Esophagus muscularis mucosa (tissue), 4 donors: ENCODE measurements at regions not wholly inside any gene's neighbourhood (a gene's known extent, or its start where the extent isn't known, plus 50 kb on each side); places are given as distances from the start of the nearest gene placed in this dataset.

Source experiments
- DNase-seq: peaks from one replicate; pipeline ENCODE4 v3.0.0-alpha.2; 2017; ENCODE audit errors: extremely low spot score
- H3K27ac ChIP-seq, 4 donors: fragments of 200-600 bp; sonication (generic); replicated peaks in 1 of 4; 1 replicate in 3 of 4; 2 replicates in 1 of 4; pipeline ENCODE4 v1.5.1; 2016 to 2019; ENCODE audit warnings: mild to moderate bottlenecking in 1 of 4
- H3K27me3 ChIP-seq, 4 donors: fragments of 200-600 bp; sonication (generic); one replicate each; pipeline versions ENCODE4 v1.5.1 to v1.6.0; 2016 to 2019
- H3K36me3 ChIP-seq, 4 donors: fragments of 200-600 bp; sonication (generic); one replicate each; pipeline ENCODE4 v1.5.1; 2016 to 2019
- H3K4me1 ChIP-seq, 4 donors: fragments of 200-600 bp; sonication (generic); one replicate each; pipeline ENCODE4 v1.5.1; 2016 to 2019
- H3K4me3 ChIP-seq, 4 donors: fragments of 200-600 bp; sonication (generic); 1 replicate in 2 of 4; 2 replicates in 2 of 4; pipeline ENCODE4 v1.5.1; 2016 to 2019; ENCODE audit warnings: mild to moderate bottlenecking in 4 of 4, moderate library complexity in 1 of 4
- H3K9me3 ChIP-seq, 4 donors: fragments of 200-600 bp; sonication (generic); 1 replicate in 3 of 4; 2 replicates in 1 of 4; pipeline ENCODE4 v1.5.1; 2016 to 2019
- EP300 ChIP-seq: sonication (generic); formaldehyde crosslinking; IDR thresholded peaks from one replicate; pipeline ENCODE4 v1.6.1; 2017; ENCODE audit warnings: antibody characterized with exemption
- POLR2A ChIP-seq: fragments of 450-650 bp; IDR thresholded peaks from one replicate; pipeline ENCODE4 v1.6.1; 2017; ENCODE audit warnings: antibody characterized with exemption, moderate library complexity, mild to moderate bottlenecking, low read depth
- POLR2AphosphoS5 ChIP-seq, 2 donors: sonication (generic); formaldehyde crosslinking; IDR thresholded peaks; one replicate each; pipeline ENCODE4 v1.6.1; 2017; ENCODE audit warnings: antibody characterized with exemption in 2 of 2
- WGBS: methylation state at CpG from one replicate; pipeline ENCODE4 v1.1.5; 2018; 5-methylcytosine and 5-hydroxymethylcytosine counted together
- intact Hi-C: fragments of 100-400 bp; cut with DNase I; formaldehyde crosslinking; loops from one replicate; pipeline ENCODE4 v1.15.1; 2023
- TF ChIP-seq, protein P1 (sequence below), 3 experiments: fragments of 200-600 bp in 2 of 3; fragments of 450-650 bp in 1 of 3; sonication (generic) in 2 of 3; IDR thresholded peaks; one replicate each; pipeline ENCODE4 v1.5.1; 2017 to 2019; ENCODE audit warnings: antibody characterized with exemption in 3 of 3, mild to moderate bottlenecking in 2 of 3, moderate library complexity in 1 of 3

DNA sequence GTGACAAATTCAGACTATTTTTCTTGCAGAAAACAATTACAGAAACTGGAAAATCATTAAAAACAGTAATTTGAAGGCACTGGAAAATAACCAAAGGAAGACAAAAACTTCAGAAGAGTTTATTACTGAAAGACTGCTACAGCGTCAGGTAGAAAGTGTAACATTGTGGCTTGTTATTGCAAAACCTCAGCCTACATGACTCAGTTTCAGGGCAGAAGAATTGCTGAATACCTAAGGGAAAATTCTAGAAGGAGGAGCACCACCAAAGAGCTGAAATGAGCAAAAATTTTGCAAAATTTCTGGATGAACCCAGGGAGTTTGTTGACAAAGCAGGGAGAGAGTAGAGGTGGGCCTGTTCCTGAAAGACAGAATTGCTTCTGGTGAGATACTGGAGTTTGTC, 219.6 kb downstream of the C3orf38 start:
- intact Hi-C loops: no loop called here
- Histone ChIP-seq H3K27me3 (no peaks in the 10 kb centered on the region), H3K9me3 (peaks cover 0 to 4% (median 0%) of the 10 kb centered on the region in 4 donors), H3K27ac (no peak overlapping the region), H3K36me3 (no peaks in the 10 kb centered on the region), H3K4me3 (no peak overlapping the region), H3K4me1 (no peaks in the 10 kb centered on the region)
- WGBS: 85% methylated on average over 1 of the region's 1 CpG
- no peak for DNase-seq
- TF ChIP-seq POLR2AphosphoS5 (IDR thresholded peaks at IDR 0.05): no peak
- no peak for TF ChIP-seq EP300
- TF ChIP-seq POLR2A: no peak
- TF ChIP-seq, protein P1, sequence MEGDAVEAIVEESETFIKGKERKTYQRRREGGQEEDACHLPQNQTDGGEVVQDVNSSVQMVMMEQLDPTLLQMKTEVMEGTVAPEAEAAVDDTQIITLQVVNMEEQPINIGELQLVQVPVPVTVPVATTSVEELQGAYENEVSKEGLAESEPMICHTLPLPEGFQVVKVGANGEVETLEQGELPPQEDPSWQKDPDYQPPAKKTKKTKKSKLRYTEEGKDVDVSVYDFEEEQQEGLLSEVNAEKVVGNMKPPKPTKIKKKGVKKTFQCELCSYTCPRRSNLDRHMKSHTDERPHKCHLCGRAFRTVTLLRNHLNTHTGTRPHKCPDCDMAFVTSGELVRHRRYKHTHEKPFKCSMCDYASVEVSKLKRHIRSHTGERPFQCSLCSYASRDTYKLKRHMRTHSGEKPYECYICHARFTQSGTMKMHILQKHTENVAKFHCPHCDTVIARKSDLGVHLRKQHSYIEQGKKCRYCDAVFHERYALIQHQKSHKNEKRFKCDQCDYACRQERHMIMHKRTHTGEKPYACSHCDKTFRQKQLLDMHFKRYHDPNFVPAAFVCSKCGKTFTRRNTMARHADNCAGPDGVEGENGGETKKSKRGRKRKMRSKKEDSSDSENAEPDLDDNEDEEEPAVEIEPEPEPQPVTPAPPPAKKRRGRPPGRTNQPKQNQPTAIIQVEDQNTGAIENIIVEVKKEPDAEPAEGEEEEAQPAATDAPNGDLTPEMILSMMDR (IDR thresholded peaks at IDR 0.05): no peak

DNA sequence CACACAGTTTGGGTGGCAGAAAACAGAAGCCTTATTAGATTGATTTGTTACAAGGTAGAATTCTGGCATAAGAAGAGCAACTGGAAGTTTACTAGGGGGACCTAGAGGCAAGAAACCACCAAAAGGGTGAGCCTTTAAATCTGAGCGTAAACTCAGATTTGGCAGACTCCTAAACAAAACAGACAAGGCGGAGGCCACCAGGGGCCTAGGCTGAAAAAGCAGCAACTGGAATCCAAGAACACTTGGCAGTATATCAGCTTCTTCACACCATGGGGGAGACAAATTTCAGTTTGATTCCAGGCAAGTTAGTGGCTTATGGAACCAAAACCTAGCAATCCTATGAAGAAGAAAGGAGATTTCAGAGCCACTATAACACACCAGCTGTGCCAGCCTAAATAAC, 220.0 kb downstream of the C3orf38 start:
- TF ChIP-seq POLR2A (no peak), POLR2AphosphoS5 (IDR thresholded peaks at IDR 0.05) (no peak), EP300 (no peak)
- TF ChIP-seq, protein P1 (IDR thresholded peaks at IDR 0.05): no peak
- WGBS: 77% methylated on average over 2 of the region's 2 CpGs
- no peaks in the 10 kb centered on the region for H3K36me3 ChIP-seq
- H3K9me3 ChIP-seq: peaks cover 0 to 4% (median 0%) of the 10 kb centered on the region in 4 donors
- H3K4me1 ChIP-seq: no peaks in the 10 kb centered on the region
- H3K27ac ChIP-seq: no peak overlapping the region
- intact Hi-C loops: no loop called here
- H3K27me3 ChIP-seq: no peaks in the 10 kb centered on the region
- H3K4me3 ChIP-seq: no peak overlapping the region
- DNase-seq: no peak

DNA sequence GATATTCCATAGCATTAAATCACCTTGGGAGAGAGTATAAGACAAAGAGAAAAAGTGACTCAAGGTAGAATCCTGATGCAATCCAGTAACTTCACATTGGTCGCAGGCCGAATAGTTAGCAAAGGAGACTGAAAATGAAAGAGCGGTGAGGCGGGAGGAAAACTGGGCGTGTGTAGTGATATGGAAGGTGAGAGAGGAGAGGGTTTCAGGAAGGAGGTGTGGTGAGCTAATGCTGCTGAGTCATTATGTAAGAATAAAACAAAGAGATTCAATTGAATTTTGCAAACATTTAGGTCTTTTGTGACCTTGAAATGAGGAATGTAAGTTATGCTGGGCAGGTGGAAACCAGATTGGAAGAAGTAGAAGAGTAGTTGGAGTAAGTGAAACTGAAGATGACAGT, 235.3 kb downstream of the C3orf38 start:
- H3K9me3 ChIP-seq: peaks cover 0 to 6% (median 3%) of the 10 kb centered on the region in 4 donors
- H3K4me1 ChIP-seq: no peaks in the 10 kb centered on the region
- no peak for TF ChIP-seq POLR2AphosphoS5 (IDR thresholded peaks at IDR 0.05)
- TF ChIP-seq, protein P1 (IDR thresholded peaks at IDR 0.05): no peak
- TF ChIP-seq POLR2A: no peak
- no peak for TF ChIP-seq EP300

DNA sequence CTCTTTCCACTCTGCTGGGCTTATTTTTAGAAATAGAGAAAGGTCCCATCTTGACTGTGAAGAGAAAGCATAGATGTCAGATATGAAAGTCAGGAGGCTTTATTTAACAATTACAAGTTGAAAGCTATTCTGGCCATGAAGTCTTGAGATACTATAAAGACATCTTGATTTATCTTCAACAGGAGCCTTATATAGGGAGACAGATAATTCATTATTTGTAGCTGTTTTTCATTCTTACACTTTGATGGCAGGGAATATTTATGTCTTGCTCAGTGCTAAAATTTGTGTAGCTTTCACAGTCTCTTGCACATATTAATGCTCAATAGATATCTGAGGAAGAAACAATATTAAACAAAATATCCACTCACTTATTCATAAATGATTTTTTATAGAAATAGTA, 248.8 kb downstream of the C3orf38 start:
- H3K9me3 ChIP-seq: no peaks in the 10 kb centered on the region
- no peak overlapping the region for H3K4me3 ChIP-seq
- no peak for DNase-seq
- no peak overlapping the region for H3K27ac ChIP-seq
- no peaks in the 10 kb centered on the region for H3K4me1 ChIP-seq
- no peaks in the 10 kb centered on the region for H3K36me3 ChIP-seq
- no peak for TF ChIP-seq POLR2A
- TF ChIP-seq POLR2AphosphoS5 (IDR thresholded peaks at IDR 0.05): no peak
- intact Hi-C loops: no loop called here
- no peaks in the 10 kb centered on the region for H3K27me3 ChIP-seq

More for the DNA sequence above, 235.3 kb downstream of the C3orf38 start:
- intact Hi-C loops: no loop called here
- Histone ChIP-seq H3K27me3 (no peaks in the 10 kb centered on the region), H3K27ac (no peak overlapping the region), H3K36me3 (no peaks in the 10 kb centered on the region), H3K4me3 (no peak overlapping the region)
- no peak for DNase-seq
- 76% methylated on average over 5 of the region's 5 CpGs for WGBS

DNA sequence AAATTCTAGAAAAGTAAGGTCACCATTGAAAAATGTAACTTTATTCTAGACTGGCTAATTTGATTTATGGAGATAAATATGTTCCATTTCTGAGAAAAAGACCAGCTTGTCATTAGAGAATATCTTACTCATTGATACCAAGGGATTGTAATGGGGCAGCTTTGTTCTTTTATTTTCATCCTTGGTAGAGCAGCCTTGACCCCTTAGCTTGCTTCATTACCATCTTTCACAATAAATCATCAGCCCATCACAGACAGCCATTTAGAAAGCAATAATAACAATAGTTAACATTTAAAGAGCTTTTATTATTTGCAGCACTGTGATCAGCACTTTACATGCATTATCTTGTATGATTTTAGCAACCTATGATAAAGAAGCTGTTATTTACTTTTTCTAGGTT, 253.6 kb downstream of the C3orf38 start:
- intact Hi-C loops: no loop called here

More for the DNA sequence above, 253.6 kb downstream of the C3orf38 start:
- TF ChIP-seq POLR2AphosphoS5 (IDR thresholded peaks at IDR 0.05) (no peak), EP300 (no peak), POLR2A (no peak)
- TF ChIP-seq, protein P1 (IDR thresholded peaks at IDR 0.05): no peak
- Histone ChIP-seq H3K27ac (no peak overlapping the region), H3K4me1 (no peaks in the 10 kb centered on the region), H3K9me3 (no peaks in the 10 kb centered on the region), H3K4me3 (no peak overlapping the region), H3K27me3 (no peaks in the 10 kb centered on the region), H3K36me3 (no peaks in the 10 kb centered on the region)
- no peak for DNase-seq
